Panc1 (cell line): ENCODE measurements at regions not wholly inside any gene's neighbourhood (a gene's known extent, or its start where the extent isn't known, plus 50 kb on each side); places are given as distances from the start of the nearest gene placed in this dataset.

Experiments
- ATAC-seq: fragments of 200-7000 bp; cut with Tn5 transposase; 2 replicates; pipeline ENCODE4 v1.9.1; 2020; ENCODE audit warnings: mild to moderate bottlenecking, moderate library complexity
- BruUV-seq: library from RNA; stranded (reverse); fragments of 400-500 nt; replicated peaks from 2 replicates; lab custom pipeline; 2021; lab: Mats Ljungman, UMichigan
- CTCF ChIA-PET: fragments of 300-600 bp; sonication (Branson Sonifier 250); formaldehyde crosslinking; loops from one replicate; lab custom pipeline; 2022; ENCODE audit warnings: antibody characterized with exemption; lab: Charles Lee
- POLR2A ChIA-PET: fragments of 300-600 bp; sonication (Branson Sonifier 250); formaldehyde crosslinking; loops from one replicate; lab custom pipeline; 2022; ENCODE audit warnings: antibody characterized with exemption; lab: Charles Lee
- DNase-seq: peaks from one replicate; pipeline ENCODE4 v3.0.0-alpha.2; 2010; ENCODE audit warnings: low read depth, low spot score
- H3K27ac ChIP-seq: 2 replicates; pipeline ENCODE4 v1.5.1; 2011; ENCODE audit warnings: mild to moderate bottlenecking, low read length, inconsistent platforms
- H3K27me3 ChIP-seq: fragments of 200-500 bp; sonication (Bioruptor generic); 2 replicates; pipeline ENCODE4 v1.6.0; 2014; ENCODE audit warnings: low read length, inconsistent platforms; ENCODE audit not compliant: control insufficient read depth, insufficient read depth
- H3K36me3 ChIP-seq: fragments of 200-500 bp; sonication (Bioruptor generic); 2 replicates; pipeline ENCODE4 v1.5.1; 2014; ENCODE audit warnings: inconsistent platforms, mild to moderate bottlenecking, low read length, moderate library complexity; ENCODE audit not compliant: control insufficient read depth, insufficient read depth
- H3K4me1 ChIP-seq: 2 replicates; pipeline ENCODE4 v1.5.1; 2011; ENCODE audit warnings: inconsistent platforms, mild to moderate bottlenecking, low read length, moderate library complexity; ENCODE audit not compliant: control insufficient read depth, insufficient read depth
- H3K4me3 ChIP-seq, 2 experiments: 2 replicates each; pipeline ENCODE4 v1.5.1; 2011 to 2012; ENCODE audit warnings: low read depth in 2 of 2, low read length in 2 of 2, mild to moderate bottlenecking in 2 of 2, inconsistent platforms in 1 of 2, moderate library complexity in 1 of 2
- H3K9me3 ChIP-seq: fragments of 200-500 bp; sonication (Bioruptor generic); 2 replicates; pipeline ENCODE4 v1.5.1; 2014; ENCODE audit warnings: low read depth, mild to moderate bottlenecking, inconsistent platforms, low read length, moderate library complexity; ENCODE audit not compliant: control insufficient read depth, insufficient read depth
- POLR2AphosphoS5 ChIP-seq: IDR thresholded peaks from 2 replicates; pipeline ENCODE4 v1.6.1; 2012; ENCODE audit warnings: mild to moderate bottlenecking, low read depth, low read length, moderate library complexity
- SIN3A ChIP-seq: IDR thresholded peaks from 2 replicates; pipeline ENCODE4 v1.6.1; 2012; ENCODE audit warnings: low read depth, mild to moderate bottlenecking, low read length, moderate library complexity, borderline replicate concordance; ENCODE audit not compliant: insufficient read depth
- TCF7L2 ChIP-seq: IDR thresholded peaks from 2 replicates; pipeline ENCODE4 v1.6.1; 2011; ENCODE audit warnings: mild to moderate bottlenecking, low read depth, low read length, inconsistent platforms
- in situ Hi-C: cut with HindIII; loops from 2 replicates; pipeline ENCODE4 v1.10.0; 2016; ENCODE audit warnings: low sequenced_read_pairs, low pct_unique_long_range_greater_than_20kb
- intact Hi-C: fragments of 100-400 bp; cut with micrococcal nuclease; formaldehyde crosslinking; loops from one replicate; pipeline ENCODE4 v1.10.0; 2022; ENCODE audit not compliant: unreplicated experiment
- TF ChIP-seq, protein P1 (sequence below), 2 experiments: IDR thresholded peaks; 2 replicates each; pipeline ENCODE4 v1.6.1; 2011 to 2012; ENCODE audit warnings: low read depth in 2 of 2, control low read depth in 1 of 2, low read length in 1 of 2, mild to moderate bottlenecking in 1 of 2, moderate library complexity in 1 of 2; ENCODE audit not compliant: insufficient read depth in 1 of 2
- TF ChIP-seq, protein P2 (sequence below): fragments of 450-650 bp; IDR thresholded peaks from 2 replicates; pipeline ENCODE4 v1.5.1; 2017; ENCODE audit warnings: mild to moderate bottlenecking

DNA sequence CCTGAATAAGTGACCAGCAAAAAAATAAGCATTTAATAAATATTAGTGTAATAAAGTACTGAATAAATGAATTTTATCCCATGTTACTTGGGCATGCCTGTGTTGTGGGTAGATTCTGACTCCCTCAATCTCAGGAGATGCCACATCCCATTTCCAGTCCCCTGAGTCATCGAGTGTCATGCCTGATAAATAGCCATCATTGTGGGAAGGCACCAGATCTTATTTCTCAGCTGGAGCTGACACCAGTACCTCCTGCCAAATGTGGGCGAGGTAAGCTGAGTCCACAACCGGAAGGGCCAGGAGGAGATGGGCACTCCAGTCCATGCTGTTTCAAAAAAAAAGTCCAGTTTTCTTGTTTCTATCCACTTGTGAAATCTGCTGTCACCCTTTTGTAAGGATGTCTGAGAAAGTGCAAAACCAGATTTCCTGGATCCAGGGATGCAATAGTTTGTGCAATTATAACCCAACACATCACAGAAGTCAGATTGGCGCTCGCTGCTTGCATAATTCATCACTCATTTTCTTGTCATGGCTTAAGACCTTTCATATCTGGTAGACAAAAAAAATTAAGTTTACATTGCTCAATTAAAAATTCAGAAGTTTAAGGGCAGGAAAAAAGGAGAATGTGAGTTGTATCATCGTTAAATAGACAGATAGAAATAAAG, 311.6 kb downstream of the MIAT start:
- H3K4me1 ChIP-seq: no peaks in the 10 kb centered on the region
- no peaks in the 10 kb centered on the region; the same call in 1 of the 2 replicates for H3K27me3 ChIP-seq
- POLR2A ChIA-PET: no interaction called here
- no peak overlapping the region for H3K4me3 ChIP-seq
- no TSS peak for BruUV-seq
- H3K27ac ChIP-seq: no peak overlapping the region
- intact Hi-C loops: no loop called here
- CTCF ChIA-PET: no interaction called here
- H3K9me3 ChIP-seq: no peaks in the 10 kb centered on the region
- in situ Hi-C loops: no loop called here
- TF ChIP-seq, protein P1, sequence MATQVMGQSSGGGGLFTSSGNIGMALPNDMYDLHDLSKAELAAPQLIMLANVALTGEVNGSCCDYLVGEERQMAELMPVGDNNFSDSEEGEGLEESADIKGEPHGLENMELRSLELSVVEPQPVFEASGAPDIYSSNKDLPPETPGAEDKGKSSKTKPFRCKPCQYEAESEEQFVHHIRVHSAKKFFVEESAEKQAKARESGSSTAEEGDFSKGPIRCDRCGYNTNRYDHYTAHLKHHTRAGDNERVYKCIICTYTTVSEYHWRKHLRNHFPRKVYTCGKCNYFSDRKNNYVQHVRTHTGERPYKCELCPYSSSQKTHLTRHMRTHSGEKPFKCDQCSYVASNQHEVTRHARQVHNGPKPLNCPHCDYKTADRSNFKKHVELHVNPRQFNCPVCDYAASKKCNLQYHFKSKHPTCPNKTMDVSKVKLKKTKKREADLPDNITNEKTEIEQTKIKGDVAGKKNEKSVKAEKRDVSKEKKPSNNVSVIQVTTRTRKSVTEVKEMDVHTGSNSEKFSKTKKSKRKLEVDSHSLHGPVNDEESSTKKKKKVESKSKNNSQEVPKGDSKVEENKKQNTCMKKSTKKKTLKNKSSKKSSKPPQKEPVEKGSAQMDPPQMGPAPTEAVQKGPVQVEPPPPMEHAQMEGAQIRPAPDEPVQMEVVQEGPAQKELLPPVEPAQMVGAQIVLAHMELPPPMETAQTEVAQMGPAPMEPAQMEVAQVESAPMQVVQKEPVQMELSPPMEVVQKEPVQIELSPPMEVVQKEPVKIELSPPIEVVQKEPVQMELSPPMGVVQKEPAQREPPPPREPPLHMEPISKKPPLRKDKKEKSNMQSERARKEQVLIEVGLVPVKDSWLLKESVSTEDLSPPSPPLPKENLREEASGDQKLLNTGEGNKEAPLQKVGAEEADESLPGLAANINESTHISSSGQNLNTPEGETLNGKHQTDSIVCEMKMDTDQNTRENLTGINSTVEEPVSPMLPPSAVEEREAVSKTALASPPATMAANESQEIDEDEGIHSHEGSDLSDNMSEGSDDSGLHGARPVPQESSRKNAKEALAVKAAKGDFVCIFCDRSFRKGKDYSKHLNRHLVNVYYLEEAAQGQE (IDR thresholded peaks at IDR 0.05; ENCODE audit: insufficient read depth in 1 of 2, low read depth in 2 of 2, low read length in 1 of 2): no peak
- TF ChIP-seq SIN3A: no peak
- TF ChIP-seq TCF7L2: no peak
- TF ChIP-seq, protein P2, sequence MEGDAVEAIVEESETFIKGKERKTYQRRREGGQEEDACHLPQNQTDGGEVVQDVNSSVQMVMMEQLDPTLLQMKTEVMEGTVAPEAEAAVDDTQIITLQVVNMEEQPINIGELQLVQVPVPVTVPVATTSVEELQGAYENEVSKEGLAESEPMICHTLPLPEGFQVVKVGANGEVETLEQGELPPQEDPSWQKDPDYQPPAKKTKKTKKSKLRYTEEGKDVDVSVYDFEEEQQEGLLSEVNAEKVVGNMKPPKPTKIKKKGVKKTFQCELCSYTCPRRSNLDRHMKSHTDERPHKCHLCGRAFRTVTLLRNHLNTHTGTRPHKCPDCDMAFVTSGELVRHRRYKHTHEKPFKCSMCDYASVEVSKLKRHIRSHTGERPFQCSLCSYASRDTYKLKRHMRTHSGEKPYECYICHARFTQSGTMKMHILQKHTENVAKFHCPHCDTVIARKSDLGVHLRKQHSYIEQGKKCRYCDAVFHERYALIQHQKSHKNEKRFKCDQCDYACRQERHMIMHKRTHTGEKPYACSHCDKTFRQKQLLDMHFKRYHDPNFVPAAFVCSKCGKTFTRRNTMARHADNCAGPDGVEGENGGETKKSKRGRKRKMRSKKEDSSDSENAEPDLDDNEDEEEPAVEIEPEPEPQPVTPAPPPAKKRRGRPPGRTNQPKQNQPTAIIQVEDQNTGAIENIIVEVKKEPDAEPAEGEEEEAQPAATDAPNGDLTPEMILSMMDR: no peak
- no peak for TF ChIP-seq POLR2AphosphoS5
- H3K36me3 ChIP-seq: no peaks in the 10 kb centered on the region
- DNase-seq (no peak), ATAC-seq (no peak)

DNA sequence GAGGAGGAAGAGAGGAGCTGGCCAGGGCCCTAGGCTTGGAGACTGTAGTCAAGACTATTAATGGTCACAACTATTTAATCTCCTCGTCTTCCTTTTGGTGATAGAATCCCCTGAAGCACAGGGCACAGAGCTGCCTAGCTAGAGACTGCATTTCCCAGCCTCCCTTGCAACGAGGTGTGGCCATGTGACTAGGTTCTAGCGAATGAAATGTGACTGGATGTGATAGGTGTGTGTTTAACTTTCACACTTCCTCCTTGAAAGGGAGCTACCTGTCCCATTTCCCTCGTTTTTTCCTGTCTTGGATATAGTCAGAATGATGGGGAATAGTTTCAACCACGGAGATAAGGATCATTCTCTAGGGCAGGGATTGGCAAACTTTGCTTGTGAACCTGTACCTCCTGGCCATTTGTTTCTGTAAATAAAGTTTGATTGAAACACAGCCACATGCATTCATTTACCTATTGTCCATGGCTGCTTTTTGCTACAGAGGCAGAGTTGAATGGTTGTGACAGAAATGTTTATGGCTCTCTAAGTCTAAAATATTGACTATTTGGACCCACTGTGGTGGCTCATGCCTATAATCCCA, 313.5 kb downstream of the MIAT start:
- H3K36me3 ChIP-seq: no peaks in the 10 kb centered on the region
- H3K9me3 ChIP-seq: no peaks in the 10 kb centered on the region
- ChIA-PET POLR2A (no interaction called here), CTCF (no interaction called here)
- H3K4me3 ChIP-seq: no peak overlapping the region
- no peaks in the 10 kb centered on the region; the same call in 1 of the 2 replicates for H3K27me3 ChIP-seq
- no peak for DNase-seq
- H3K4me1 ChIP-seq: no peaks in the 10 kb centered on the region
- no peak for ATAC-seq
- in situ Hi-C loops: no loop called here
- no TSS peak for BruUV-seq
- H3K27ac ChIP-seq: no peak overlapping the region
- intact Hi-C loops: no loop called here
- TF ChIP-seq, protein P1 (IDR thresholded peaks at IDR 0.05; ENCODE audit: insufficient read depth in 1 of 2, low read depth in 2 of 2, low read length in 1 of 2): no peak
- no peak for TF ChIP-seq SIN3A
- no peak for TF ChIP-seq POLR2AphosphoS5
